HepG2 (cell line): ENCODE measurements at regions not wholly inside any gene's neighbourhood (a gene's known extent, or its start where the extent isn't known, plus 50 kb on each side); places are given as distances from the start of the nearest gene placed in this dataset.

Source experiments
- CEBPB ChIP-seq: IDR thresholded peaks from 2 replicates; pipeline ENCODE4 v1.6.1; 2011; ENCODE audit warnings: low read depth, low read length, improper control_type of control experiment, borderline replicate concordance
- ESRRA ChIP-seq: sonication (generic); formaldehyde crosslinking; IDR thresholded peaks from 2 replicates; pipeline ENCODE4 v1.5.1; 2020; ENCODE audit warnings: mild to moderate bottlenecking, low read depth, missing genetic modification reagents
- NFE2L1 ChIP-seq: sonication (generic); formaldehyde crosslinking; IDR thresholded peaks from 2 replicates; pipeline ENCODE4 v1.4.0; 2020; ENCODE audit warnings: missing genetic modification reagents, mild to moderate bottlenecking, borderline replicate concordance
- RAD21 ChIP-seq: fragments of 450-650 bp; formaldehyde crosslinking; IDR thresholded peaks from 2 replicates; pipeline ENCODE4 v1.5.0; 2020; ENCODE audit warnings: mild to moderate bottlenecking
- RXRA ChIP-seq: sonication (generic); formaldehyde crosslinking; IDR thresholded peaks from 2 replicates; pipeline ENCODE4 v1.5.1; 2020; ENCODE audit warnings: missing genetic modification reagents

DNA sequence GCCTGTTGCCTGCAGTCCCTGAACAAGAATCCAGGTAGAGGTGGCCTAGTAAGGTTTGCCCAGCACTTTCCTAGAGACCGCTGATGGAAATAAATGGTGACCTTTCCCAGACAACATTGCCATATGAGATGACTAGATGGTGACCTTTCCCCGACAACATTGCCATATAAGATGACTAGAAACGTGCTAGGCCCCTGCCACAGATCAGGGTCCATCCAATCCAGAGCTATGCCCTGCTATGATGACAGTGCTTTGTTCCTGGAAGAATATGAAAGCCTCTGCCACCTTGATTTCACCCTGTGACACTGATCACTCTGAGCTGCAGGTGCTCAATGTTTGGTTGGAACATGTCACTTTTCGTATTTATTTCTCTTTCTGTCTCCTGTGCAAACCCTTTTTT lies 133.8 kb upstream of the SPTLC3 start:
- TF ChIP-seq ESRRA (CRISPR knock-in tag) (no peak), CEBPB (no peak), RXRA (CRISPR knock-in tag) (no peak), RAD21 (CRISPR knock-in tag) (no peak), NFE2L1 (CRISPR knock-in tag) (no peak)
